Natural killer cell (primary cell): ENCODE measurements at regions not wholly inside any gene's neighbourhood (a gene's known extent, or its start where the extent isn't known, plus 50 kb on each side); places are given as distances from the start of the nearest gene placed in this dataset.

Experiments used
- ATAC-seq, 3 donors: fragments of 150-1000 bp in 2 of 3; fragments of 200-7000 bp in 1 of 3; cut with Tn5 transposase; 1 replicate in 1 of 3; 2 replicates in 2 of 3; pipeline ENCODE4 v1.10.0; 2021; ENCODE audit warnings: mild to moderate bottlenecking in 2 of 3, moderate library complexity in 2 of 3
- DNase-seq, 2 donors: peaks; one replicate each; pipeline versions ENCODE4 v3.0.0 to v3.0.0-alpha.2; 2013 to 2021; ENCODE audit warnings: mixed read lengths in 1 of 2
- H3K27ac ChIP-seq: one replicate; pipeline ENCODE4 v1.5.1; 2013; ENCODE audit warnings: mild to moderate bottlenecking, low read length
- H3K27me3 ChIP-seq: one replicate; pipeline ENCODE4 v1.6.1; 2013; ENCODE audit warnings: low read length; ENCODE audit not compliant: control insufficient read depth, insufficient read depth
- H3K36me3 ChIP-seq: one replicate; pipeline ENCODE4 v1.6.1; 2013; ENCODE audit warnings: low read length; ENCODE audit not compliant: control insufficient read depth, insufficient read depth
- H3K4me1 ChIP-seq: one replicate; pipeline ENCODE4 v1.6.1; 2013; ENCODE audit warnings: low read length; ENCODE audit not compliant: control insufficient read depth, insufficient read depth
- H3K4me3 ChIP-seq: one replicate; pipeline ENCODE4 v1.5.1; 2013; ENCODE audit warnings: low read length
- H3K9me3 ChIP-seq: one replicate; pipeline ENCODE4 v1.6.1; 2013; ENCODE audit warnings: low read length; ENCODE audit not compliant: control insufficient read depth, insufficient read depth
- H3K27ac Mint-ChIP-seq, 2 donors: one replicate each; pipeline ENCODE4 v1.8.0; 2022; ENCODE audit warnings: mild to moderate bottlenecking in 2 of 2, mixed read lengths in 2 of 2, moderate library complexity in 1 of 2
- H3K27me3 Mint-ChIP-seq, 2 donors: one replicate each; pipeline ENCODE4 v1.8.0; 2022; ENCODE audit warnings: low read depth in 2 of 2, mixed read lengths in 2 of 2
- H3K36me3 Mint-ChIP-seq: one replicate; pipeline ENCODE4 v1.8.0; 2022; ENCODE audit warnings: mixed read lengths
- H3K4me1 Mint-ChIP-seq, 2 donors: one replicate each; pipeline ENCODE4 v1.8.0; 2022; ENCODE audit warnings: mixed read lengths in 2 of 2
- H3K4me3 Mint-ChIP-seq: one replicate; pipeline ENCODE4 v1.8.0; 2022; ENCODE audit warnings: mild to moderate bottlenecking, moderate library complexity, mixed read lengths
- H3K9me3 Mint-ChIP-seq, 2 donors: one replicate each; pipeline ENCODE4 v1.8.0; 2022; ENCODE audit warnings: mixed read lengths in 2 of 2
- CTCF ChIP-seq: fragments of 200-600 bp; IDR thresholded peaks from one replicate; pipeline ENCODE4 v1.8.0; 2022; ENCODE audit warnings: antibody characterized with exemption
- WGBS: methylation state at CpG from one replicate; pipeline ENCODE4 v1.1.7; 2013; ENCODE audit warnings: missing lambda C conversion rate; ENCODE audit not compliant: insufficient coverage; 5-methylcytosine and 5-hydroxymethylcytosine counted together
- intact Hi-C: fragments of 100-400 bp; cut with micrococcal nuclease; formaldehyde crosslinking; loops from one replicate; pipeline ENCODE4 v1.14.2; 2022

DNA sequence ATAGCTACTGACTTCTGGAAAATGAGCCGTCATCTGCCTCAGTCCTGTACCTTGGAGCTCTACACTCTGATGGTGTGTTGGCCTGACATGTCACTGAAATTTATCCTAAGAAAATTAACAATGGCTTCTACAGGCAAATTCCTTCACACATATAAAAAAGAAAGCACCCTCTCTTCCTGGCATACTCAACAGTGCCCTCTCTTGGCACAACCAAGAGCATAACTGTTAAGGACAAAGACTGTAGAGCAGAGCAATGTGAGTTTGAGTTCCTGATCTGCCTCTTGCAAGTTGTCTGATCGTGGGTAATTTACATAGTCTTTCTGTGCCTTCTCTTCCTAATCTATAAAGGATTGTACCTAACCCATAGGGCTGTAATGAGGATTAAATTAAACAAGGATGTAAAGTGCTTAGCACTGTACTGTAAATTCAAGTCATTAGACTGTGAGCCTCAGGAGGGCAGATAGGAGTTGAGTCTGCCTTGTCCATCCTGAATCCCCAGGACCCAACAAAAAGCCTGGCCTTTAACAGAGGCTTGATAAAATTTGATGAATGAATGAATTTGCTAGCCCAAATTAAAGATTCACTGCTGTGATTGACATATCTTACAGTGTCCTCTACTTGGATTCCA lies 83.5 kb downstream of the SYF2 start:
- H3K27ac ChIP-seq: no peak overlapping the region
- H3K9me3 ChIP-seq: no peaks in the 10 kb centered on the region
- WGBS: 47% methylated on average over 2 of the region's 2 CpGs
- peak; percentile 67 for TF ChIP-seq CTCF
- Mint-ChIP-seq H3K36me3 (no peaks in the 10 kb centered on the region), H3K4me1 (peaks cover 8 to 17% of the 10 kb centered on the region in 2 donors), H3K27ac (no peak overlapping the region), H3K27me3 (peaks cover 21 to 44% of the 10 kb centered on the region in 2 donors), H3K4me3 (no peak overlapping the region), H3K9me3 (no peaks in the 10 kb centered on the region)
- DNase-seq: peak in 1 of 2 donors; percentile 75
- H3K4me1 ChIP-seq: peaks cover 5% of the 10 kb centered on the region
- no peaks in the 10 kb centered on the region for H3K36me3 ChIP-seq
- ATAC-seq: peak; percentile 64 to 91 (median 83)
- peaks cover 5% of the 10 kb centered on the region for H3K27me3 ChIP-seq
- no peak overlapping the region for H3K4me3 ChIP-seq
- intact Hi-C loops: loop anchor here (5.0 kb wide), 3 partner anchors 86 to 301 kb away; partner anchors contain the start of gene RUNX3

- Histone ChIP-seq H3K4me3 (no peak overlapping the region), H3K27ac (no peak overlapping the region), H3K27me3 (peaks cover 5% of the 10 kb centered on the region), H3K36me3 (no peaks in the 10 kb centered on the region), H3K4me1 (peaks cover 5% of the 10 kb centered on the region), H3K9me3 (no peaks in the 10 kb centered on the region)
- Mint-ChIP-seq H3K27ac (no peak overlapping the region), H3K4me3 (no peak overlapping the region), H3K9me3 (no peaks in the 10 kb centered on the region), H3K4me1 (peaks cover 8 to 17% of the 10 kb centered on the region in 2 donors), H3K27me3 (peaks cover 17 to 32% of the 10 kb centered on the region in 2 donors), H3K36me3 (no peaks in the 10 kb centered on the region)
- ATAC-seq: no peak
- DNase-seq: no peak
- 74% methylated on average over 15 of the region's 15 CpGs for WGBS
- no peak for TF ChIP-seq CTCF
- intact Hi-C loops: loop anchor here (5.0 kb wide), 3 partner anchors 84 to 299 kb away; partner anchors contain the start of gene RUNX3
Observed at GRCh38 chr1:25146451-25146855, 85.8 kb downstream of the SYF2 start.

DNA sequence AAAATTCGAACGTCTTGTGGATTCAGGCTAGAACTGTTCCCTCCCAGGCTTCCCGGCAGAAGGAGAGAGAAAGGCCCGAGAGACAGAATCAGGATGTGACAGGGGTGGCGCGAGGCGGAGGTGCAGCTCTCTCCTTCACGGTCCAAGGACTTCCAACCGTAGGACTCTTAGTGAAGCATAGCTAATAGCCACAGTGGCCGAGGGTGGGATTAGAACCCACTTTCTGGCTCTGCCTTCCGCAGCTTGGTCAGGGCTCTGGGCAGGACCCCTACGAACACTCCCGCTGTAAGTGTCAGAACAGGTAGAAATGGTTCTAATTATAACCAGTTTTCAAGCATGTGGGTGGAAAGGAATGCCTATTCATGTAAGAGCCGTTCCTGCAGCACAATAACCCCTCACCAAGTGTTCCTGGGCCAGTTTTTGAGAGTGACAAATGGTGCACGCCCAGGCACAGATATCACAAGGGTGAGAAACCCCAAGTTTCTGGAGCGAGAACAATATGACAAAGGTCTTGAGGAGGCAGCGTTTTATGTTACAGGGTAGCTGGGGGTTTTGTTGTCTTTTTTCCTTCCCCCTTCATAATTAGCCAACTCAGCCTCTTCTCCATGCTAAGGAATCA lies 86.4 kb downstream of the SYF2 start:
- no peaks in the 10 kb centered on the region for H3K9me3 Mint-ChIP-seq
- H3K27me3 ChIP-seq: peaks cover 5% of the 10 kb centered on the region
- H3K4me1 ChIP-seq: peaks cover 5% of the 10 kb centered on the region
- intact Hi-C loops: loop anchor here (5.0 kb wide), 3 partner anchors 84 to 299 kb away; partner anchors contain the start of gene RUNX3
- no peaks in the 10 kb centered on the region for H3K36me3 ChIP-seq
- 66% methylated on average over 14 of the region's 17 CpGs for WGBS
- no peak overlapping the region for H3K4me3 Mint-ChIP-seq
- no peaks in the 10 kb centered on the region for H3K36me3 Mint-ChIP-seq
- H3K4me3 ChIP-seq: no peak overlapping the region
- H3K27ac ChIP-seq: no peak overlapping the region
- no peak for TF ChIP-seq CTCF
- no peaks in the 10 kb centered on the region for H3K9me3 ChIP-seq
- no peak overlapping the region for H3K27ac Mint-ChIP-seq
- H3K4me1 Mint-ChIP-seq: peaks cover 8 to 17% of the 10 kb centered on the region in 2 donors
- H3K27me3 Mint-ChIP-seq: peaks cover 14 to 26% of the 10 kb centered on the region in 2 donors
- no peak for DNase-seq
- peak in 1 of 3 donors; percentile 21 for ATAC-seq
